Brain microvascular endothelial cell (primary cell): ENCODE measurements at regions not wholly inside any gene's neighbourhood (a gene's known extent, or its start where the extent isn't known, plus 50 kb on each side); places are given as distances from the start of the nearest gene placed in this dataset.

Experiments used
- DNase-seq: peaks from one replicate; pipeline ENCODE4 v3.0.0-alpha.2; 2020
- H3K27ac ChIP-seq: fragments of 250-450 bp; sonication (Bioruptor Pico); 2 replicates; pipeline ENCODE4 v1.5.1; 2020; ENCODE audit warnings: mild to moderate bottlenecking, moderate library complexity
- H3K27me3 ChIP-seq: fragments of 250-450 bp; sonication (Bioruptor Pico); replicated peaks from 2 replicates; pipeline ENCODE4 v1.5.1; 2020; ENCODE audit warnings: mild to moderate bottlenecking
- H3K36me3 ChIP-seq: fragments of 250-450 bp; sonication (Bioruptor Pico); replicated peaks from 2 replicates; pipeline ENCODE4 v1.5.1; 2020; ENCODE audit warnings: mild to moderate bottlenecking
- H3K4me3 ChIP-seq: 2 replicates; pipeline ENCODE4 v1.5.1; 2011; ENCODE audit warnings: low read depth, mild to moderate bottlenecking, control low read depth, low read length, moderate library complexity
- in situ Hi-C: cut with HindIII; loops from 2 replicates; pipeline ENCODE4 v1.10.0; 2017; ENCODE audit warnings: low sequenced_read_pairs, low pct_ligation_motif_present
- TF ChIP-seq, protein P1 (sequence below): IDR thresholded peaks from 2 replicates; pipeline ENCODE4 v1.5.1; 2011; ENCODE audit warnings: low read depth, mild to moderate bottlenecking, moderate library complexity, low read length, control low read depth, inconsistent platforms; ENCODE audit errors: missing control alignments

DNA sequence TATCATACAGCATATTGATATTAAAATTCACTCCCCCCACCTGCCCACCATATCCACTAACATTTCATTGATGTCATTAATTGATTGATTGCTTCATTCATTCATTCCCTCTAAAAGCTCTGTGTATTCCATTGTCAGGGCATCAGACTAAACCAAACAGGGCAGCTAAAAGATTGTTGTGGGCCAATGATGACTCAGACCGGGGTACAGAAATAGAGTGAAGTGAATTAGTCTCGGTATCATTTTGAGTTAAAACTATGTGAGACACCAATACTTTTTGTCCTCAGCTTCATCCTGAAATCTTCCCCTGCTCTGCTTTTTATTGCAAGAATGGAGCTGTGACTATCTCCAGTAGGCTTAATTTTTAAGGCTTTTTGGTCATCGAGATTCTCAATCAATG is 868.3 kb downstream of the CDH11 start:
- no peaks in the 10 kb centered on the region for H3K27me3 ChIP-seq
- H3K27ac ChIP-seq, result no peak overlapping the region
- in situ Hi-C loops, result no loop called here
- H3K4me3 ChIP-seq, result no peak overlapping the region
- DNase-seq, result peak; percentile 13
- no peaks in the 10 kb centered on the region for H3K36me3 ChIP-seq
- TF ChIP-seq, protein P1, sequence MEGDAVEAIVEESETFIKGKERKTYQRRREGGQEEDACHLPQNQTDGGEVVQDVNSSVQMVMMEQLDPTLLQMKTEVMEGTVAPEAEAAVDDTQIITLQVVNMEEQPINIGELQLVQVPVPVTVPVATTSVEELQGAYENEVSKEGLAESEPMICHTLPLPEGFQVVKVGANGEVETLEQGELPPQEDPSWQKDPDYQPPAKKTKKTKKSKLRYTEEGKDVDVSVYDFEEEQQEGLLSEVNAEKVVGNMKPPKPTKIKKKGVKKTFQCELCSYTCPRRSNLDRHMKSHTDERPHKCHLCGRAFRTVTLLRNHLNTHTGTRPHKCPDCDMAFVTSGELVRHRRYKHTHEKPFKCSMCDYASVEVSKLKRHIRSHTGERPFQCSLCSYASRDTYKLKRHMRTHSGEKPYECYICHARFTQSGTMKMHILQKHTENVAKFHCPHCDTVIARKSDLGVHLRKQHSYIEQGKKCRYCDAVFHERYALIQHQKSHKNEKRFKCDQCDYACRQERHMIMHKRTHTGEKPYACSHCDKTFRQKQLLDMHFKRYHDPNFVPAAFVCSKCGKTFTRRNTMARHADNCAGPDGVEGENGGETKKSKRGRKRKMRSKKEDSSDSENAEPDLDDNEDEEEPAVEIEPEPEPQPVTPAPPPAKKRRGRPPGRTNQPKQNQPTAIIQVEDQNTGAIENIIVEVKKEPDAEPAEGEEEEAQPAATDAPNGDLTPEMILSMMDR, result no peak

- Histone ChIP-seq H3K27ac (no peak overlapping the region), H3K4me3 (no peak overlapping the region), H3K36me3 (no peaks in the 10 kb centered on the region), H3K27me3 (no peaks in the 10 kb centered on the region)
- in situ Hi-C loops, result no loop called here
- TF ChIP-seq, protein P1, result no peak
- no peak for DNase-seq
Measured at GRCh38 chr16:64253096-64253495, 868.8 kb downstream of the CDH11 start.

GRCh38 chr16:64251742-64252141 is 870.1 kb downstream of the CDH11 start:
- TF ChIP-seq, protein P1, result no peak
- no peak overlapping the region for H3K27ac ChIP-seq
- in situ Hi-C loops, result no loop called here
- DNase-seq, result no peak
- no peaks in the 10 kb centered on the region for H3K36me3 ChIP-seq
- H3K27me3 ChIP-seq, result no peaks in the 10 kb centered on the region
- H3K4me3 ChIP-seq, result no peak overlapping the region

- H3K36me3 ChIP-seq, result no peaks in the 10 kb centered on the region
- DNase-seq, result peak; percentile 12
- in situ Hi-C loops, result no loop called here
- no peak overlapping the region for H3K4me3 ChIP-seq
- TF ChIP-seq, protein P1, result no peak
- H3K27ac ChIP-seq, result no peak overlapping the region
- no peaks in the 10 kb centered on the region for H3K27me3 ChIP-seq
Measured at GRCh38 chr16:64250866-64251265, 871.0 kb downstream of the CDH11 start.

GRCh38 chr16:64242492-64242891 is 879.4 kb downstream of the CDH11 start:
- Histone ChIP-seq H3K27me3 (no peaks in the 10 kb centered on the region), H3K27ac (no peak overlapping the region), H3K36me3 (no peaks in the 10 kb centered on the region), H3K4me3 (no peak overlapping the region)
- DNase-seq, result no peak
- in situ Hi-C loops, result no loop called here
- TF ChIP-seq, protein P1, result no peak

GRCh38 chr16:64240586-64240985 is 881.3 kb downstream of the CDH11 start:
- in situ Hi-C loops, result no loop called here
- no peak for DNase-seq
- Histone ChIP-seq H3K36me3 (no peaks in the 10 kb centered on the region), H3K4me3 (no peak overlapping the region), H3K27ac (no peak overlapping the region), H3K27me3 (no peaks in the 10 kb centered on the region)
- TF ChIP-seq, protein P1, result no peak
